ENCODE measurements at regions not wholly inside any gene's neighbourhood (a gene's known extent, or its start where the extent isn't known, plus 50 kb on each side); places are given as distances from the start of the nearest gene placed in this dataset.

GRCh38 chr11:107203656-107204055, 185.4 kb upstream of the GUCY1A2 start:
- CTCF ChIA-PET: no interaction called here
- DNase-seq: no peak
- H3K9me3 Mint-ChIP-seq (ENCODE audit: low read depth, unreplicated experiment): no peaks in the 10 kb centered on the region
- no peaks in the 10 kb centered on the region for H3K4me1 Mint-ChIP-seq (ENCODE audit: low read depth, unreplicated experiment)
- TF ChIP-seq CTCF (IDR thresholded peaks at IDR 0.05; ENCODE audit: unreplicated experiment): no peak
- no peaks in the 10 kb centered on the region for H3K36me3 Mint-ChIP-seq (ENCODE audit: insufficient read depth, unreplicated experiment)
- no peak overlapping the region for H3K27ac Mint-ChIP-seq (ENCODE audit: unreplicated experiment)
- H3K4me3 Mint-ChIP-seq (ENCODE audit: low read depth, unreplicated experiment): no peak overlapping the region
- intact Hi-C loops (cut with micrococcal nuclease; ENCODE audit: unreplicated experiment): no loop called here
- no TSS peak for BruUV-seq (replicated peaks)
- H3K27me3 Mint-ChIP-seq (ENCODE audit: unreplicated experiment): no peaks in the 10 kb centered on the region

- BruUV-seq (replicated peaks): no TSS peak
- no peak overlapping the region for H3K27ac Mint-ChIP-seq (ENCODE audit: unreplicated experiment)
- no peaks in the 10 kb centered on the region for H3K4me1 Mint-ChIP-seq (ENCODE audit: low read depth, unreplicated experiment)
- TF ChIP-seq CTCF (IDR thresholded peaks at IDR 0.05; ENCODE audit: unreplicated experiment): no peak
- no peaks in the 10 kb centered on the region for H3K36me3 Mint-ChIP-seq (ENCODE audit: insufficient read depth, unreplicated experiment)
- CTCF ChIA-PET: no interaction called here
- DNase-seq: no peak
- H3K9me3 Mint-ChIP-seq (ENCODE audit: low read depth, unreplicated experiment): no peaks in the 10 kb centered on the region
- intact Hi-C loops (cut with micrococcal nuclease; ENCODE audit: unreplicated experiment): no loop called here
- no peak overlapping the region for H3K4me3 Mint-ChIP-seq (ENCODE audit: low read depth, unreplicated experiment)
- no peaks in the 10 kb centered on the region for H3K27me3 Mint-ChIP-seq (ENCODE audit: unreplicated experiment)
Observed at GRCh38 chr11:107202241-107202640, 184.0 kb upstream of the GUCY1A2 start.

- no peaks in the 10 kb centered on the region for H3K36me3 Mint-ChIP-seq (ENCODE audit: insufficient read depth, unreplicated experiment)
- CTCF ChIA-PET: no interaction called here
- H3K27me3 Mint-ChIP-seq (ENCODE audit: unreplicated experiment): no peaks in the 10 kb centered on the region
- intact Hi-C loops (cut with micrococcal nuclease; ENCODE audit: unreplicated experiment): no loop called here
- no peak overlapping the region for H3K27ac Mint-ChIP-seq (ENCODE audit: unreplicated experiment)
- no peak for DNase-seq
- no TSS peak for BruUV-seq (replicated peaks)
- no peak overlapping the region for H3K4me3 Mint-ChIP-seq (ENCODE audit: low read depth, unreplicated experiment)
- H3K9me3 Mint-ChIP-seq (ENCODE audit: low read depth, unreplicated experiment): no peaks in the 10 kb centered on the region
- no peaks in the 10 kb centered on the region for H3K4me1 Mint-ChIP-seq (ENCODE audit: low read depth, unreplicated experiment)
- TF ChIP-seq CTCF (IDR thresholded peaks at IDR 0.05; ENCODE audit: unreplicated experiment): no peak
Observed at GRCh38 chr11:107198490-107199007, 180.3 kb upstream of the GUCY1A2 start.

- H3K27ac Mint-ChIP-seq (ENCODE audit: unreplicated experiment): no peak overlapping the region
- BruUV-seq (replicated peaks): no TSS peak
- no peaks in the 10 kb centered on the region for H3K27me3 Mint-ChIP-seq (ENCODE audit: unreplicated experiment)
- H3K36me3 Mint-ChIP-seq (ENCODE audit: insufficient read depth, unreplicated experiment): no peaks in the 10 kb centered on the region
- no peaks in the 10 kb centered on the region for H3K4me1 Mint-ChIP-seq (ENCODE audit: low read depth, unreplicated experiment)
- intact Hi-C loops (cut with micrococcal nuclease; ENCODE audit: unreplicated experiment): no loop called here
- CTCF ChIA-PET: no interaction called here
- no peak overlapping the region for H3K4me3 Mint-ChIP-seq (ENCODE audit: low read depth, unreplicated experiment)
- TF ChIP-seq CTCF (IDR thresholded peaks at IDR 0.05; ENCODE audit: unreplicated experiment): no peak
- no peaks in the 10 kb centered on the region for H3K9me3 Mint-ChIP-seq (ENCODE audit: low read depth, unreplicated experiment)
- no peak for DNase-seq
Observed at GRCh38 chr11:107197932-107198331, 179.7 kb upstream of the GUCY1A2 start.
